GM13977 (cell line): ENCODE measurements at regions not wholly inside any gene's neighbourhood (a gene's known extent, or its start where the extent isn't known, plus 50 kb on each side); places are given as distances from the start of the nearest gene placed in this dataset.

ENCODE experiments used
- DNase-seq: peaks from one replicate; pipeline ENCODE4 v3.0.0; 2012; ENCODE audit warnings: low spot score
- CTCF ChIP-seq: IDR thresholded peaks from 2 replicates; pipeline ENCODE4 v1.5.1; 2012; ENCODE audit warnings: mild to moderate bottlenecking, control low read depth; ENCODE audit not compliant: insufficient read depth; ENCODE audit errors: extremely low read depth, missing control alignments
- in situ Hi-C: fragments of 300-500 bp; cut with MboI; formaldehyde crosslinking; loops from one replicate; pipeline ENCODE4 v1.12.0; 2022; ENCODE audit warnings: low sequenced_read_pairs, low pct_unique_long_range_greater_than_20kb, mixed read lengths, inconsistent platforms; ENCODE audit not compliant: unreplicated experiment

GRCh38 chr2:21658269-21658668 is 534.5 kb downstream of the TDRD15 start:
- in situ Hi-C loops = no loop called here
- TF ChIP-seq CTCF = no peak

GRCh38 chr2:21658907-21659477 is 535.2 kb downstream of the TDRD15 start:
- in situ Hi-C loops = no loop called here
- TF ChIP-seq CTCF = no peak

More at GRCh38 chr2:21658269-21658668, 534.5 kb downstream of the TDRD15 start:
- DNase-seq = no peak

GRCh38 chr2:21664083-21664482 is 540.3 kb downstream of the TDRD15 start:
- in situ Hi-C loops = no loop called here
- no peak for TF ChIP-seq CTCF
- DNase-seq = no peak

More at GRCh38 chr2:21658907-21659477, 535.2 kb downstream of the TDRD15 start:
- DNase-seq = no peak

GRCh38 chr2:21667638-21668037 is 543.9 kb downstream of the TDRD15 start:
- in situ Hi-C loops = no loop called here
- DNase-seq = no peak
- TF ChIP-seq CTCF = no peak

GRCh38 chr2:21668078-21668710 is 544.4 kb downstream of the TDRD15 start:
- in situ Hi-C loops = no loop called here
- no peak for TF ChIP-seq CTCF
- DNase-seq = no peak

- in situ Hi-C loops = no loop called here
Observed at GRCh38 chr2:21676041-21676440, 552.3 kb downstream of the TDRD15 start.

More at GRCh38 chr2:21676041-21676440, 552.3 kb downstream of the TDRD15 start:
- no peak for TF ChIP-seq CTCF
- no peak for DNase-seq
